ENCODE measurements at regions not wholly inside any gene's neighbourhood (a gene's known extent, or its start where the extent isn't known, plus 50 kb on each side); places are given as distances from the start of the nearest gene placed in this dataset.

- no peak for TF ChIP-seq SRF (IDR thresholded peaks at IDR 0.05; ENCODE audit: low read depth)
- TF ChIP-seq, protein P1, sequence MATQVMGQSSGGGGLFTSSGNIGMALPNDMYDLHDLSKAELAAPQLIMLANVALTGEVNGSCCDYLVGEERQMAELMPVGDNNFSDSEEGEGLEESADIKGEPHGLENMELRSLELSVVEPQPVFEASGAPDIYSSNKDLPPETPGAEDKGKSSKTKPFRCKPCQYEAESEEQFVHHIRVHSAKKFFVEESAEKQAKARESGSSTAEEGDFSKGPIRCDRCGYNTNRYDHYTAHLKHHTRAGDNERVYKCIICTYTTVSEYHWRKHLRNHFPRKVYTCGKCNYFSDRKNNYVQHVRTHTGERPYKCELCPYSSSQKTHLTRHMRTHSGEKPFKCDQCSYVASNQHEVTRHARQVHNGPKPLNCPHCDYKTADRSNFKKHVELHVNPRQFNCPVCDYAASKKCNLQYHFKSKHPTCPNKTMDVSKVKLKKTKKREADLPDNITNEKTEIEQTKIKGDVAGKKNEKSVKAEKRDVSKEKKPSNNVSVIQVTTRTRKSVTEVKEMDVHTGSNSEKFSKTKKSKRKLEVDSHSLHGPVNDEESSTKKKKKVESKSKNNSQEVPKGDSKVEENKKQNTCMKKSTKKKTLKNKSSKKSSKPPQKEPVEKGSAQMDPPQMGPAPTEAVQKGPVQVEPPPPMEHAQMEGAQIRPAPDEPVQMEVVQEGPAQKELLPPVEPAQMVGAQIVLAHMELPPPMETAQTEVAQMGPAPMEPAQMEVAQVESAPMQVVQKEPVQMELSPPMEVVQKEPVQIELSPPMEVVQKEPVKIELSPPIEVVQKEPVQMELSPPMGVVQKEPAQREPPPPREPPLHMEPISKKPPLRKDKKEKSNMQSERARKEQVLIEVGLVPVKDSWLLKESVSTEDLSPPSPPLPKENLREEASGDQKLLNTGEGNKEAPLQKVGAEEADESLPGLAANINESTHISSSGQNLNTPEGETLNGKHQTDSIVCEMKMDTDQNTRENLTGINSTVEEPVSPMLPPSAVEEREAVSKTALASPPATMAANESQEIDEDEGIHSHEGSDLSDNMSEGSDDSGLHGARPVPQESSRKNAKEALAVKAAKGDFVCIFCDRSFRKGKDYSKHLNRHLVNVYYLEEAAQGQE (IDR thresholded peaks at IDR 0.05; ENCODE audit: low read depth) = no peak
- no peak for TF ChIP-seq JUND (IDR thresholded peaks at IDR 0.05)
- TF ChIP-seq, protein P2, sequence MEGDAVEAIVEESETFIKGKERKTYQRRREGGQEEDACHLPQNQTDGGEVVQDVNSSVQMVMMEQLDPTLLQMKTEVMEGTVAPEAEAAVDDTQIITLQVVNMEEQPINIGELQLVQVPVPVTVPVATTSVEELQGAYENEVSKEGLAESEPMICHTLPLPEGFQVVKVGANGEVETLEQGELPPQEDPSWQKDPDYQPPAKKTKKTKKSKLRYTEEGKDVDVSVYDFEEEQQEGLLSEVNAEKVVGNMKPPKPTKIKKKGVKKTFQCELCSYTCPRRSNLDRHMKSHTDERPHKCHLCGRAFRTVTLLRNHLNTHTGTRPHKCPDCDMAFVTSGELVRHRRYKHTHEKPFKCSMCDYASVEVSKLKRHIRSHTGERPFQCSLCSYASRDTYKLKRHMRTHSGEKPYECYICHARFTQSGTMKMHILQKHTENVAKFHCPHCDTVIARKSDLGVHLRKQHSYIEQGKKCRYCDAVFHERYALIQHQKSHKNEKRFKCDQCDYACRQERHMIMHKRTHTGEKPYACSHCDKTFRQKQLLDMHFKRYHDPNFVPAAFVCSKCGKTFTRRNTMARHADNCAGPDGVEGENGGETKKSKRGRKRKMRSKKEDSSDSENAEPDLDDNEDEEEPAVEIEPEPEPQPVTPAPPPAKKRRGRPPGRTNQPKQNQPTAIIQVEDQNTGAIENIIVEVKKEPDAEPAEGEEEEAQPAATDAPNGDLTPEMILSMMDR (IDR thresholded peaks at IDR 0.05 in 2 of 3, conservative IDR thresholded peaks at IDR 0.05 in 1 of 3; ENCODE audit: borderline replicate concordance in 1 of 3, insufficient read depth in 1 of 3, low read depth in 2 of 3, low read length in 2 of 3) = no peak
- TF ChIP-seq YY1 (IDR thresholded peaks at IDR 0.05; ENCODE audit: extremely low read depth, insufficient replicate concordance, low read depth, low read length) = no peak
- no peak for TF ChIP-seq POLR2AphosphoS5 (IDR thresholded peaks at IDR 0.05; ENCODE audit: low read depth, low read length)
- TF ChIP-seq POLR2A (IDR thresholded peaks at IDR 0.05; ENCODE audit: borderline replicate concordance, extremely low read depth, insufficient read depth, insufficient read length) = no peak
- TF ChIP-seq FOSL1 (IDR thresholded peaks at IDR 0.05; ENCODE audit: low read depth) = no peak
Measured at GRCh38 chr10:8221451-8221850, 167.0 kb downstream of the GATA3 start.

Data from HCT116 (cell line).